ENCODE measurements at regions not wholly inside any gene's neighbourhood (a gene's known extent, or its start where the extent isn't known, plus 50 kb on each side); places are given as distances from the start of the nearest gene placed in this dataset.
"Not testable (repeated sequence)": the region's sequence is repeated elsewhere in the genome, so short reads cannot be mapped to it uniquely, and the experiment has no call there.

GRCh38 chr13:27360562-27360961, 63.9 kb upstream of the GTF3A start:
- DNase-seq (ENCODE audit: low read depth, low spot score) = no peak
- H3K27ac ChIP-seq (ENCODE audit: low read depth, low read length) = no peak overlapping the region
- H3K9me3 ChIP-seq (ENCODE audit: control insufficient read depth, insufficient read depth, low read length) = no peaks in the 10 kb centered on the region; the same call in 1 of the 2 replicates
- POLR2A ChIA-PET = no interaction called here
- no peak overlapping the region for H3K4me3 ChIP-seq (ENCODE audit: low read depth, low read length)
- CTCF ChIA-PET = interaction anchor here (0.9 to 7.8 kb wide), 11 partner anchors 12 to 624 kb away, joined by 3 to 365 read pairs (median 53); no protein-coding TSS in a partner anchor
- TF ChIP-seq, protein P1, sequence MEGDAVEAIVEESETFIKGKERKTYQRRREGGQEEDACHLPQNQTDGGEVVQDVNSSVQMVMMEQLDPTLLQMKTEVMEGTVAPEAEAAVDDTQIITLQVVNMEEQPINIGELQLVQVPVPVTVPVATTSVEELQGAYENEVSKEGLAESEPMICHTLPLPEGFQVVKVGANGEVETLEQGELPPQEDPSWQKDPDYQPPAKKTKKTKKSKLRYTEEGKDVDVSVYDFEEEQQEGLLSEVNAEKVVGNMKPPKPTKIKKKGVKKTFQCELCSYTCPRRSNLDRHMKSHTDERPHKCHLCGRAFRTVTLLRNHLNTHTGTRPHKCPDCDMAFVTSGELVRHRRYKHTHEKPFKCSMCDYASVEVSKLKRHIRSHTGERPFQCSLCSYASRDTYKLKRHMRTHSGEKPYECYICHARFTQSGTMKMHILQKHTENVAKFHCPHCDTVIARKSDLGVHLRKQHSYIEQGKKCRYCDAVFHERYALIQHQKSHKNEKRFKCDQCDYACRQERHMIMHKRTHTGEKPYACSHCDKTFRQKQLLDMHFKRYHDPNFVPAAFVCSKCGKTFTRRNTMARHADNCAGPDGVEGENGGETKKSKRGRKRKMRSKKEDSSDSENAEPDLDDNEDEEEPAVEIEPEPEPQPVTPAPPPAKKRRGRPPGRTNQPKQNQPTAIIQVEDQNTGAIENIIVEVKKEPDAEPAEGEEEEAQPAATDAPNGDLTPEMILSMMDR (IDR thresholded peaks at IDR 0.05; ENCODE audit: low read depth, low read length) = no peak
- peaks cover 2% of the 10 kb centered on the region for H3K27me3 ChIP-seq (ENCODE audit: control insufficient read depth, insufficient read depth, low read length)

- Histone ChIP-seq H3K27me3 (ENCODE audit: control insufficient read depth, insufficient read depth, low read length) (peaks cover 5% of the 10 kb centered on the region), H3K27ac (ENCODE audit: low read depth, low read length) (no peak overlapping the region), H3K9me3 (ENCODE audit: control insufficient read depth, insufficient read depth, low read length) (no peaks in the 10 kb centered on the region; the same call in 1 of the 2 replicates), H3K4me3 (ENCODE audit: low read depth, low read length) (peak overlapping the region; percentile 66)
- TF ChIP-seq, protein P1 (IDR thresholded peaks at IDR 0.05; ENCODE audit: low read depth, low read length) = peak; percentile 97
- POLR2A ChIA-PET = interaction anchor here (0.6 to 1.5 kb wide), 4 partner anchors 92 to 464 kb away, joined by 3 to 6 read pairs (median 4); partner anchors contain the start of gene RASL11A
- peak; percentile 46 for DNase-seq (ENCODE audit: low read depth, low spot score)
- CTCF ChIA-PET = interaction anchor here (0.5 to 7.8 kb wide), 100 partner anchors 9 to 688 kb away, joined by 3 to 365 read pairs (median 4); partner anchors contain the start of genes CDX2, GTF3A, LNX2 and MTIF3
Observed at GRCh38 chr13:27362064-27362751, 62.2 kb upstream of the GTF3A start.

GRCh38 chr13:27363637-27364036, 60.8 kb upstream of the GTF3A start:
- H3K27ac ChIP-seq (ENCODE audit: low read depth, low read length); DNase-seq (ENCODE audit: low read depth, low spot score); H3K4me3 ChIP-seq (ENCODE audit: low read depth, low read length); H3K9me3 ChIP-seq (ENCODE audit: control insufficient read depth, insufficient read depth, low read length); POLR2A ChIA-PET: not testable (repeated sequence)
- peaks cover 13% of the 10 kb centered on the region for H3K27me3 ChIP-seq (ENCODE audit: control insufficient read depth, insufficient read depth, low read length)
- CTCF ChIA-PET = interaction anchor here (0.7 to 7.8 kb wide), 7 partner anchors 10 to 621 kb away, joined by 5 to 365 read pairs (median 62); no protein-coding TSS in a partner anchor

DNA sequence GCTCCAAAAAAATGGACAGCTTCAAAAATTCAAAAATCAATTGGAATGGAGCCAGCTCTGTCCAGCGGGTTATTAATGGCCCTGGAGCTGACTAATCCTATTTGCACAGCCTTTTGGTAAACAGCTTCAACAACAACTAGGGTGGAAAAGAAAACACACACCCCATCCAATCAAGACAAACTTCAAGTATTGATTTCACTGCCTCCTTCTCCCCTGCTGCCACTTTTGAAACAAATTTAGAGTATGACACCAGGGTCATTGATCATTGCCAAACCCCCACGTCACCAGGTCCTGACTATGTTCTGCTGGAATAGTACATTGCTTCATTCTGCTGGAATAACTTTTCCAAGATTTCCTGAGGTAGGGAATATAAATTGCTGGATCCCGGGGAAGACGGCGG, 56.8 kb upstream of the GTF3A start:
- CTCF ChIA-PET = interaction anchor here (1.1 to 1.3 kb wide), 2 partner anchors 437 to 459 kb away, joined by 3 to 6 read pairs; no protein-coding TSS in a partner anchor
- peaks cover 23% of the 10 kb centered on the region for H3K27me3 ChIP-seq (ENCODE audit: control insufficient read depth, insufficient read depth, low read length)

GRCh38 chr13:27370305-27370872, 54.0 kb upstream of the GTF3A start:
- ChIA-PET POLR2A (no interaction called here), CTCF (interaction anchor here (0.6 to 0.9 kb wide), 2 partner anchors 456 to 595 kb away, joined by 4 to 11 read pairs; no protein-coding TSS in a partner anchor)
- H3K27ac ChIP-seq (ENCODE audit: low read depth, low read length) = no peak overlapping the region
- TF ChIP-seq, protein P1 (IDR thresholded peaks at IDR 0.05; ENCODE audit: low read depth, low read length) = no peak
- H3K9me3 ChIP-seq (ENCODE audit: control insufficient read depth, insufficient read depth, low read length) = no peaks in the 10 kb centered on the region
- H3K27me3 ChIP-seq (ENCODE audit: control insufficient read depth, insufficient read depth, low read length) = peaks cover 24% of the 10 kb centered on the region
- no peak overlapping the region for H3K4me3 ChIP-seq (ENCODE audit: low read depth, low read length)
- DNase-seq (ENCODE audit: low read depth, low spot score) = no peak

More for the DNA sequence above, 56.8 kb upstream of the GTF3A start:
- Histone ChIP-seq H3K4me3 (ENCODE audit: low read depth, low read length) (no peak overlapping the region), H3K9me3 (ENCODE audit: control insufficient read depth, insufficient read depth, low read length) (no peaks in the 10 kb centered on the region), H3K27ac (ENCODE audit: low read depth, low read length) (no peak overlapping the region)
- POLR2A ChIA-PET = no interaction called here
- no peak for DNase-seq (ENCODE audit: low read depth, low spot score)
- TF ChIP-seq, protein P1 (IDR thresholded peaks at IDR 0.05; ENCODE audit: low read depth, low read length) = no peak

Measured in AG04450 (cell line).